Endodermal cell (in vitro differentiated cells): ENCODE measurements at regions not wholly inside any gene's neighbourhood (a gene's known extent, or its start where the extent isn't known, plus 50 kb on each side); places are given as distances from the start of the nearest gene placed in this dataset.

ENCODE experiments used
- DNase-seq: peaks from one replicate; pipeline ENCODE4 v3.0.0-alpha.2; 2017
- H3K27ac ChIP-seq: 2 replicates; pipeline ENCODE4 v1.5.1; 2013; ENCODE audit warnings: mild to moderate bottlenecking, low read depth, low read length, moderate library complexity
- H3K27me3 ChIP-seq: 2 replicates; pipeline ENCODE4 v1.6.1; 2013; ENCODE audit warnings: mild to moderate bottlenecking, low read length, moderate library complexity; ENCODE audit not compliant: insufficient read depth, control insufficient read depth, poor library complexity, severe bottlenecking
- H3K36me3 ChIP-seq: 2 replicates; pipeline ENCODE4 v1.7.0; 2013; ENCODE audit warnings: mild to moderate bottlenecking, low read length, moderate library complexity; ENCODE audit not compliant: control insufficient read depth, insufficient read depth
- H3K4me1 ChIP-seq: one replicate; pipeline ENCODE4 v1.7.0; 2013; ENCODE audit warnings: low read length; ENCODE audit not compliant: control insufficient read depth, insufficient read depth
- H3K4me3 ChIP-seq: 2 replicates; pipeline ENCODE4 v1.5.1; 2013; ENCODE audit warnings: mild to moderate bottlenecking, low read length, moderate library complexity
- H3K9ac ChIP-seq: 2 replicates; pipeline ENCODE4 v1.6.1; 2013; ENCODE audit warnings: mild to moderate bottlenecking, low read length, moderate library complexity; ENCODE audit not compliant: poor library complexity, severe bottlenecking; ENCODE audit errors: extremely low read depth
- H3K9me3 ChIP-seq: 2 replicates; pipeline ENCODE4 v1.6.1; 2013; ENCODE audit warnings: mild to moderate bottlenecking, low read length, moderate library complexity; ENCODE audit not compliant: control insufficient read depth
- H3K27ac Mint-ChIP-seq: 2 replicates; pipeline ENCODE4 v1.8.0; 2020; ENCODE audit warnings: mixed read lengths
- H3K27me3 Mint-ChIP-seq: 2 replicates; pipeline ENCODE4 v1.8.0; 2021; ENCODE audit warnings: mild to moderate bottlenecking, mixed read lengths; ENCODE audit not compliant: insufficient read depth
- H3K36me3 Mint-ChIP-seq: 2 replicates; pipeline ENCODE4 v1.8.0; 2020; ENCODE audit warnings: low read depth, mixed read lengths
- H3K4me1 Mint-ChIP-seq: 2 replicates; pipeline ENCODE4 v1.8.0; 2020; ENCODE audit warnings: mixed read lengths
- H3K4me3 Mint-ChIP-seq: 2 replicates; pipeline ENCODE4 v1.8.0; 2020; ENCODE audit warnings: mild to moderate bottlenecking, moderate library complexity, mixed read lengths
- H3K9me3 Mint-ChIP-seq: 2 replicates; pipeline ENCODE4 v1.8.0; 2020; ENCODE audit warnings: mild to moderate bottlenecking, mixed read lengths
- WGBS, 2 experiments: methylation state at CpG; one replicate each; pipeline versions ENCODE4 v1.1.5 to v1.1.7; 2013; ENCODE audit warnings: missing lambda C conversion rate in 2 of 2, mixed read lengths in 1 of 2; ENCODE audit not compliant: insufficient coverage in 1 of 2, insufficient read length in 1 of 2; 5-methylcytosine and 5-hydroxymethylcytosine counted together
- TF ChIP-seq, protein P1 (sequence below): fragments of 200-600 bp; sonication (generic); conservative IDR thresholded peaks from 2 replicates; pipeline ENCODE4 v1.5.0; 2021; ENCODE audit warnings: antibody characterized with exemption, mild to moderate bottlenecking

- Mint-ChIP-seq H3K4me3 (no peak overlapping the region), H3K36me3 (no peaks in the 10 kb centered on the region), H3K4me1 (no peaks in the 10 kb centered on the region), H3K27me3 (no peaks in the 10 kb centered on the region), H3K9me3 (no peaks in the 10 kb centered on the region), H3K27ac (no peak overlapping the region)
- H3K36me3 ChIP-seq, result no peaks in the 10 kb centered on the region
- H3K9me3 ChIP-seq, result no peaks in the 10 kb centered on the region
- H3K9ac ChIP-seq, result no peak overlapping the region
- no peaks in the 10 kb centered on the region for H3K4me1 ChIP-seq
- WGBS, 2 experiments, result 78% methylated on average over 1 of the region's 1 CpG; no CpG with 5 or more reads in 1 of the 2 experiments
- TF ChIP-seq, protein P1, sequence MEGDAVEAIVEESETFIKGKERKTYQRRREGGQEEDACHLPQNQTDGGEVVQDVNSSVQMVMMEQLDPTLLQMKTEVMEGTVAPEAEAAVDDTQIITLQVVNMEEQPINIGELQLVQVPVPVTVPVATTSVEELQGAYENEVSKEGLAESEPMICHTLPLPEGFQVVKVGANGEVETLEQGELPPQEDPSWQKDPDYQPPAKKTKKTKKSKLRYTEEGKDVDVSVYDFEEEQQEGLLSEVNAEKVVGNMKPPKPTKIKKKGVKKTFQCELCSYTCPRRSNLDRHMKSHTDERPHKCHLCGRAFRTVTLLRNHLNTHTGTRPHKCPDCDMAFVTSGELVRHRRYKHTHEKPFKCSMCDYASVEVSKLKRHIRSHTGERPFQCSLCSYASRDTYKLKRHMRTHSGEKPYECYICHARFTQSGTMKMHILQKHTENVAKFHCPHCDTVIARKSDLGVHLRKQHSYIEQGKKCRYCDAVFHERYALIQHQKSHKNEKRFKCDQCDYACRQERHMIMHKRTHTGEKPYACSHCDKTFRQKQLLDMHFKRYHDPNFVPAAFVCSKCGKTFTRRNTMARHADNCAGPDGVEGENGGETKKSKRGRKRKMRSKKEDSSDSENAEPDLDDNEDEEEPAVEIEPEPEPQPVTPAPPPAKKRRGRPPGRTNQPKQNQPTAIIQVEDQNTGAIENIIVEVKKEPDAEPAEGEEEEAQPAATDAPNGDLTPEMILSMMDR, result no peak
- no peak for DNase-seq
- H3K27me3 ChIP-seq, result no peaks in the 10 kb centered on the region
- no peak overlapping the region for H3K4me3 ChIP-seq
- H3K27ac ChIP-seq, result no peak overlapping the region
Measured at GRCh38 chr13:93079294-93079693, 147.3 kb upstream of the GPC6 start.

- Histone ChIP-seq H3K36me3 (no peaks in the 10 kb centered on the region), H3K9ac (no peak overlapping the region), H3K9me3 (peaks cover under 1% of the 10 kb centered on the region), H3K4me1 (no peaks in the 10 kb centered on the region), H3K4me3 (no peak overlapping the region), H3K27ac (no peak overlapping the region), H3K27me3 (no peaks in the 10 kb centered on the region)
- 91% methylated on average over 4 of the region's 4 CpGs; no CpG with 5 or more reads in 1 of the 2 experiments for WGBS, 2 experiments
- Mint-ChIP-seq H3K9me3 (no peaks in the 10 kb centered on the region), H3K4me3 (no peak overlapping the region), H3K27me3 (no peaks in the 10 kb centered on the region), H3K27ac (no peak overlapping the region), H3K4me1 (no peaks in the 10 kb centered on the region), H3K36me3 (no peaks in the 10 kb centered on the region)
- no peak for DNase-seq
- TF ChIP-seq, protein P1, result no peak
Measured at GRCh38 chr13:93080166-93080565, 146.4 kb upstream of the GPC6 start.

DNA sequence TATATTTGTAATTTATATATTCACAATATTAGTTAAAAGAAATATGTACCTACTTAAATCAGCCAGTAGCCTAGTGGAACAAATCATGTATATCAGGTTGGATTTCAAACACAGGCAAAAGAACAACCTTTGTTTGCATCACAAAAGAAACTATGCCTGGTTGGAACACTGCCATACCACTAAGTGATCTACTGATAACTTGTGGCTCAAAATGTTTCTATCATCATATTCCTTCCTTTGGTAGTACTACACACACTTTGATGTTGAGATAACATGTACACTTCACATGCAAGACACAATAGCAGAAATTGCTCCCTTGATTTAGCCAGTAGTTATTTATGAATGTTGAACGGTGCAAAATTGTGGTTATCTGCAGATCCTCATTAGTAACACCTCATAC is 146.0 kb upstream of the GPC6 start:
- WGBS, 2 experiments, result 93% methylated on average over 1 of the region's 1 CpG; no CpG with 5 or more reads in 1 of the 2 experiments

More for the DNA sequence above, 146.0 kb upstream of the GPC6 start:
- Histone ChIP-seq H3K36me3 (no peaks in the 10 kb centered on the region), H3K9ac (no peak overlapping the region), H3K27ac (no peak overlapping the region), H3K27me3 (no peaks in the 10 kb centered on the region), H3K4me3 (no peak overlapping the region), H3K9me3 (peaks cover 5% of the 10 kb centered on the region), H3K4me1 (no peaks in the 10 kb centered on the region)
- Mint-ChIP-seq H3K27ac (no peak overlapping the region), H3K4me3 (no peak overlapping the region), H3K9me3 (no peaks in the 10 kb centered on the region), H3K4me1 (no peaks in the 10 kb centered on the region), H3K36me3 (no peaks in the 10 kb centered on the region), H3K27me3 (peaks cover 4% of the 10 kb centered on the region)
- no peak for DNase-seq
- TF ChIP-seq, protein P1, result no peak
